GM18951 (cell line): ENCODE measurements at regions not wholly inside any gene's neighbourhood (a gene's known extent, or its start where the extent isn't known, plus 50 kb on each side); places are given as distances from the start of the nearest gene placed in this dataset.

Experiments
- POLR2A ChIP-seq: IDR thresholded peaks from 4 replicates; pipeline ENCODE4 v1.6.1; 2011; ENCODE audit warnings: mild to moderate bottlenecking; ENCODE audit not compliant: insufficient read length, insufficient read depth; ENCODE audit errors: extremely low read depth
- in situ Hi-C: fragments of 300-500 bp; cut with MboI; formaldehyde crosslinking; loops from one replicate; pipeline ENCODE4 v1.12.0; 2022; ENCODE audit warnings: low sequenced_read_pairs, mixed read lengths, inconsistent platforms; ENCODE audit not compliant: unreplicated experiment

DNA sequence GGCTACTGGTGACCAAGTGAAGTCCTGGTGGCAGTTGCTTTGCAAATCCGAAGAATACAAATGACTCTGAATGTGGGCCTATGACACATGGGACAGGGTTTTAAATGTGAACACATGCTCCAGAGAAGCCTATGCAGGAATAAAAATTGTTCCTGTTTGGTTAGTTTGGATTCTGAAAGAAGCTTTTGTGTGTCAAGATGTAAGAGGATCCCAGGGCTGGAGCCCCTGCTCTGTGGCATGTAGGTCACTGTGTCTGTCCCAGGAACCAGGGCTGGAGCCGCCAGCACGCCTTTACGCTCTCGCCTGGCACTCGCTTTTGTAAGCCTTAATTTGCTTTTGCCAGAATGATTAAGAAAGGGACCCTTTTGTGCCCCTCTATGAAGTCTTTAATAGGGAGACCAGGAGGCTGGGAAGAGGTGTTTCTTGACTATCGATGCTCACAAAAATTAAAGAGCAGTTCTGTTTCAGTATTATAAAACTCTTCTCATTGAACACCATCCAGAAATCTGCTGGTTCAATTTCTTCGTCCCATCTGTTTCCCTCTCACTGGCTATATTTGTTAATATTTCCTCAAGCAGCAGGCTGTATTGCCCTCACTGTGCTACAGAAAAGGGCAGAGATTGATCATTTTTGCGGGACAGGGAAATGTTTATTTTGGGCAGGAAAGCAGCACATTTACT, 532.7 kb upstream of the POU3F3 start:
- in situ Hi-C loops, result no loop called here
- no peak for TF ChIP-seq POLR2A

DNA sequence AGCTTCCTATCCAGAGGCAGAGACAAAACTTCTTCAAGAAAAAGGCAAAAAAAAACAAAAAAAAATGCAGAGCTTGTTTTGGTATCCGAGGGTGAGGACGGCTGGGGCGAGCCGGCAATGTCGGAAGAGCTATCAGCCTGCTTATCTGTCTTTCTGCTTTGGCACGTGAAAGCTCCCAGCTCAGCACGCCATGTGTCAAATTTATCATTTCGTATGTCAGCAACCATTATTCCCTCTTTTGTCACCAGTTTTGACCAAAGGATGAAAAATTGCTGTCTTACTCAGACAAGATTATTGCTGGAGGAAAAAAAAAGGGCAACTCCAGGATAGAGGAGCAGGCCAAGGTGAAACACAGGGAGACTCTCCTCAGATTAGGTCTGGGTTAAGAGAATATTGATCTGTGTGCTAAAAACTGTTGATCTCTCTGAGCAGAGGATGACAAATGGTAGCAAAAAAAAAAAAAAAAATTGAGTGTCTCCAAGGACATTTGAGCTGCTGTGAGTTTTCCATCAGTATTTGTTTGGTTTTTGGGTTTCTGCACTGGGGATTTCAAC, 532.0 kb upstream of the POU3F3 start:
- in situ Hi-C loops, result no loop called here
- TF ChIP-seq POLR2A, result no peak

DNA sequence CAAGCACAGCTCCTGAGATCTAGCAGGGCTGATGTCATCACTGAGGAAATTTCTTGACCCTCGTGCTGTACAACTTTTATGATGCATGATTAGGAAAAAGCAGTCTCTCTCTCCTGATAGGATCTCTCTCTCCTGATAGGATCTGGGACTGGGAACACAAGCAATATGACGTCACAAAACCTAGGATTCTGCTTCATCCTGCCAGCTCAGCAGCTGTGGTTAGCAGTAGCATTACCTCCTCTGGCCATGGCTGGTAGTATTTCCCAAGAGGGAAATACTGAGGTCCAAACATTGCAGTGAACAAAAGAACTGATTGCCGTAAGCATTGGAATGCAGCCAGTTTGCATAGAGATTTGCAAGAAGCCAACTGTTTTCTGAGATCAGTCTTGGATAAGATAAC, 521.2 kb upstream of the POU3F3 start:
- in situ Hi-C loops, result no loop called here
- TF ChIP-seq POLR2A, result no peak

DNA sequence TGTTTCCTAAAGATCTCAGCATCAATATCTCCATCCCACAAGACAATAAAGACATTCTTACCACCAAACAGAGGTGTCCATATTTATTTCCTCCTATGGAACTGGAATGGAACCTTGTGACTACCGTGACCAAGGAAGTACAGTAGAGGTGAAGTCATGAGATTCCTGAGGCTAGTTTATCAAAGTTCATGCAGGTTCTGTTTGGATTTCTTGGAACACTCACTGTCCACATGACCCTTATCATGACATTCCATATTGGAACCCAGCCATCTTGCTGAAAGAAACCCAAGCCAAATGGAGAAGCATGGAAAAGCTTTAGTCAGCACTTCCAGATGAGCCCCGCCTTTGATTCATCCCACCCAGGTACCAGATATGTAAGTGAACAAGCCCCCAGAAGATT, 516.0 kb upstream of the POU3F3 start:
- in situ Hi-C loops, result no loop called here
- no peak for TF ChIP-seq POLR2A

DNA sequence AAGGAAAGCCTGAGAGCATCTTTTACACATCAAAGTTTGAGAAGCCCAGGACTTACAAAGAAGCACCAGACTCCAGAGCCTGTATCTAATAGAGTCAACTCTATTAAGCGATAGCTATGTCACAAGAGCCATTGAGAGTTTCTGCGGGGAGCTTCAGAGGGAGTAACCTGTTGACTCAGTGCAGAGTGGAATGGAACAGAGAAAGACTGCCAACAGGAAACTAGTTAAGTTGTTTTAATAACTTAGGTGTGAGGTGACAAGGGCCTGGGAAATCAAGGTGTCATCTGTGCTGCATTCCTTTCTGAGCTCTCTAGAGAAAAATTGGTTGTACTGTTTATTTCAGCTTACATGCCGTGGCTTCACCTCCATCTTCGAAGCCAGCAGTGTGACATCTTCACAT, 513.8 kb upstream of the POU3F3 start:
- no peak for TF ChIP-seq POLR2A
- in situ Hi-C loops, result no loop called here

DNA sequence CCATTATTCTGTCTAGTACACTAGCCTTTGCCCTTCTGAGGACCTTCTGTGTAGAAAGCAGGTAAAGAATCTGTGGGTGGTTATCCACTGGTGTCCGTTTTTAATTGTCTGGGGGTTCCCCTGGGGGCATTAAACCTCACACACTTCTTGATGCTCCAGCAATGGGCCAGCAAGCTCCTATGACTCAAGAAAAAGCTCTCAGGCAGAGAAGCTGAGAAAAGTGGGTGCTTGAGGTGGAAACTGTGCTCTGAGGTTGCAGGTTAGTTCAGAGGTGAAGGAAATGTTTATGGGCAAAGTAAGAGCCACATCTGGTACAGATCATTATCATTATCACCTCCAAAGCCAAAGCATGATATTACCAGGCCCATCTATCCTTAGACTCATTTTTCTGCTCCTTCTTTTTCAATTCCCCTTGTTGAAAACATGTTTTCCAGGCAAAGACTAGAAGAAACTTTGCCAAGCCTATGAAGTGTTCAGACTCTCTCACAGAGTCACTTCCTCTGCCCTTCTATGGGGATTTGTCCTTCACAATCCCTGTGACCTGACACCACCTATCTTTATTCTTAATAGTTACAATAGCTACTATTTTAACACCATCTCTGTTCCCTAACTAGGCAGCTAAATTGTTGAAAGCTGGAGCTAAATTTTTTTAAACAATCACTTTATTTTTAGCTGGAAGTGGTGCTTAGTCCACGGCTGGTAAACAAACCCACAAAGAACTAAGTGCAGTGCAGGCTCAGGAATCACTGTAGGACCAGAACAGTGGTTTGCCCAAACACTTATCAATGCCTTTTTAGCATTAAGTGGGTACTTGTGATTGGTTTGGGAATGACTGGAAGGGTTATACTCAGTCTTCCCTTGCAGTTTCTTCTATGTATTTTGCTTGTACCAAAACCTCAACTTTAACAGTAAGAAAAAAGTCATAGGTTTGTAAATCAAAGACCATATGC, 512.8 kb upstream of the POU3F3 start:
- in situ Hi-C loops, result no loop called here
- TF ChIP-seq POLR2A, result no peak

DNA sequence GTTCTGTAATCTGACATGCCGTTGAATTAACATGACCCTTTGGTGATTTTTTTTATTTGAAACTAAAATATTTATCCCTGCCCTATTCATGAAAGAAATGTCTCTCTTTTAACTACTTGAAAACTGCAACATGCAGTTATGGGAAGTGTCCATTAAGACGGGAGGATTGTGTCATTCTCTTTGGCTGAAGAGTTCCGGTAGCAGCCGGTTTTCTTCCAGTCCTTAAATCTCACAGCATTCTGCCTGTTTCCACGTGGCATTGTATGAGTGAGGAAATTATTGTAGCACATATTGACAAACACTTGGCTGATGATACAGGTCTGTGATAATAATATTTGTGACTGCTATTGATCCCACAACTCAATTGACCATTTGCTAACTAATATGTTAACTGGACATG, 509.6 kb upstream of the POU3F3 start:
- in situ Hi-C loops, result no loop called here
- no peak for TF ChIP-seq POLR2A

DNA sequence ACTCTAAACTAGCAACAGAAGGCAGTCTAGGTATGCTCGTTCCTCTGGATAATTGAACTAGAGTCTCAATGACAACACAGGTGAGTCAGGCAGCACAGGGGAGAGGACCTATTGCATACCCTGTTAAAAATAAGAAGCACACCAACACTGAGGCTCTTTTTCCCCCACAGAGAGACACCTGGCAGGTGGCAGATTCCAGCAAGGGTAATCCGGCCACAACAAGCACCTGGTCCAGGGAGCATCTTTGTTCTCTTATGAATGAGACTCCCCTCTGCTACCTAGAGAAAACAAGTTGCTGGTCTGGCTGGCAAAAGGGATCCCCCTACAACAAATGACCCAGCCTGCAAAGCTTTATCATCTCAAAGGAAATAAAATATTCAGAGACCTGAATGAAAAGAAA, 508.9 kb upstream of the POU3F3 start:
- in situ Hi-C loops, result no loop called here

DNA sequence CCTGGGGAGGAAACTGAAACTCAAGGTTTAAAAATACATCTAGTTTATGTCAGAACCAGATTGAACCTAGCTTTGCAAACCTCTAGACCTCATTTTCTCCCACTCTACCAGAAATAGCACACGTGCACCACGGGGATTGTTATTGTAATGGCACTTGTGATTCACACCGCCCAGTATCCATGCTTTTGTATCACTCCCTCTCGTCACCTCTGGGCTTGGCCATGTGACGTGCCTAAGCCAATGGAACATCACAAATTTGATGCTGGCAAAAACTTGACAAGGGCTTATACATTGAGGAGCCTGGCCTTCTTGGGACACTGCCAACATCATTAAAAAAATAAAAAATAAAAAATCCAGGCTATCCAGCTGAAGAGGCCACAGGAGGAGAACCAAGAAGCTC, 495.8 kb upstream of the POU3F3 start:
- TF ChIP-seq POLR2A, result no peak
- in situ Hi-C loops, result no loop called here

More for the DNA sequence above, 508.9 kb upstream of the POU3F3 start:
- TF ChIP-seq POLR2A, result no peak

DNA sequence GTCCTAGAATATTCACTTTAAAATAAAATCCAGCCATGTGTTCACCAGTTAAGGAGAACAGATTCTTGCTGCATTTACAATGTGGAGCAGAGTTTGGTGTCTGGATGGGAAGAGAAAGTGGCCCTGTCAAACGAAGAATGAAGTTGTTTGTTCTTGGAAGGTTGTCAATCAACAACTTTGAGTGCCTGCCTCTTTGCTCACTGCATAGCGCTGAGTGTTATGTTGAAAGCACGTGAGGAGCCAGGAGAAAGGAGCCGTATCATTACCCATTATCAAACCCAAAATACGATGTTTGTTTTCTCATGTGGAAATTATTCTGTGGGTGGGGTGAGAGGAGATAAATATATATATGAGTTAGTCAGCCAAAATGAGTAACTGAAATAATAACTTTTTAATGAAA, 492.5 kb upstream of the POU3F3 start:
- no peak for TF ChIP-seq POLR2A
- in situ Hi-C loops, result no loop called here

DNA sequence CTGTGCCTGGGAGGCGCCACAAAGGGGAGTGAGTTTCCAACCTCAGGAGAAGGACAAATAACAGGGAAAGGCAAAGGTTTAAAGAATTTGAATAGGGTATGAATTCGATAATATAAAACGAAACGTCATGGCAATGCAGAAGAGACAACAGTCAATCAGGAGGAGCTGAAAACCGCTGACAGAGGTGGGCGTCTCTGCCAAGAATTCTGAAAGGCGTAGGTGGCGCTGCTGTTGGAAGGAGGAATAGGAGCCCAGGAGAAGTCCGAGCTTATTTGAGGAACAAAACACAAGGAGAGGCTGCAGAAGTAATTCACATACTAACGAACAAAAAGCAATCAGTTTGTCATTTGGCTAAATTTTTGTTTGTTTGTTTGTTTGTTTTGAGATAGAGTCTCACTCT, 485.8 kb upstream of the POU3F3 start:
- in situ Hi-C loops, result no loop called here

DNA sequence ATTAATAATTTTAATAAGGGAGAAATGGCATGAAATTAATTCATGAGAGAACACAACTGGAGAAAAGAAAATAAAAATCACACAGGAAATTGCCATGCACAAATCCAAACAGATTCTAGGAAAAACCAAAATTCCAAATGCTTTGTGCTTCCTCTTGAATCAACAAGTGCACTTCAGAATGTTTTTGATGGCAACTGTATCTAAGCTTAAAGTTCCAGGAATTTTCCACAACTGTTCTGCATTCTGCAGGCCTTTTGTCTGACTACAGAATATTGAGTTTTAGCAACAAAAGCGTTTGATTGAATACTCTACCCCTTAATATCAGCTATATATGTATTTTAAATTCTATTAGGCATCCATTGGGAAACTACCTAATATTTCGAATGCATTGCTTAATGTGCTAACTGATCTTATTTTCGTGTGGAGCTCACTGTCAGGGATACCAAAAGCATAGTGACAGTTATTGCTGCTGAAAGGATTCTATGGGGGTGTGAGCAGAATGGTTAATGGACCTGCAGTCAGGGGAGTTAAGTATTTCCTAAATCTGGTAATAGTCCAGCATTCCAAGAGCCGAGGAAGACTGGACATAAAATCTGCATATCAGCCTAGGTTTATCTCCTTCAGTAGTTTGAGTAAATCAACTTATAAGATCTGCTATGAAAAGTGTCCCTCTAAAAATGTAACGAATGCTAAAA, 482.7 kb upstream of the POU3F3 start:
- in situ Hi-C loops, result no loop called here
- TF ChIP-seq POLR2A, result no peak

More for the DNA sequence above, 485.8 kb upstream of the POU3F3 start:
- no peak for TF ChIP-seq POLR2A

DNA sequence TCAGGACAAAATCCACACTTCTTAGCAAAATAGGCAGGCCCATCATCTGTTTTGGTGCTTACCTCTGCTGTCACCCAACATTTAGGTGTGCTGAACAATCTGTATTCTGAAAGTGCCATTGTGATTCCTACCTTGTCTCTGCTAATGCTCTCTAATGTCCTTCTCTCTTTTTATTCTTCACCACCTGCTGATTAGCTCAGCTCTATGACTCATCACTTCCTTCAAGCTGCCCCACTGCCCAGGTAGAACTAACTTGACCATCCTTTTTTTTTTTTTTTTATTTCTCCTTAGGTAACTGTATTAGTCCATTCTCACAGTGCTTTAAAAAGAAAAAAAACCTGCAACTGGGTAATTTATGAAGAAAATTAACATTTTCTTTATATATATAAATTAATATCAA, 478.7 kb upstream of the POU3F3 start:
- in situ Hi-C loops, result no loop called here
- TF ChIP-seq POLR2A, result no peak
